IMR-90 (cell line): ENCODE measurements at regions not wholly inside any gene's neighbourhood (a gene's known extent, or its start where the extent isn't known, plus 50 kb on each side); places are given as distances from the start of the nearest gene placed in this dataset.

Experiments used
- ATAC-seq: fragments of 200-7000 bp; cut with Tn5 transposase; 2 replicates; pipeline ENCODE4 v1.9.1; 2020; ENCODE audit warnings: low read depth, mild to moderate bottlenecking, moderate library complexity
- BruUV-seq: library from RNA; stranded (reverse); fragments of 400-500 nt; replicated peaks from 2 replicates; lab custom pipeline; 2021; lab: Mats Ljungman, UMichigan
- CTCF ChIA-PET: fragments of 300-600 bp; formaldehyde crosslinking; extraction: SDS; loops from one replicate; lab custom pipeline; 2021; ENCODE audit warnings: antibody characterized with exemption; lab: Yijun Ruan, JAX
- POLR2A ChIA-PET: fragments of 300-600 bp; sonication (Branson Sonifier 250); formaldehyde crosslinking; loops from one replicate; lab custom pipeline; 2022; ENCODE audit warnings: antibody characterized with exemption; ENCODE audit not compliant: unreplicated experiment; lab: Charles Lee
- DNase-seq: peaks from one replicate; pipeline ENCODE4 v3.0.0; 2013
- H2AFZ ChIP-seq: replicated peaks from 2 replicates; pipeline ENCODE3; 2013; ENCODE audit warnings: low read length, mild to moderate bottlenecking; ENCODE audit not compliant: poor library complexity
- H2AK5ac ChIP-seq: 2 replicates; pipeline ENCODE4 v1.6.1; 2013; ENCODE audit warnings: low read depth, low read length, inconsistent platforms
- H2AK9ac ChIP-seq: replicated peaks from 2 replicates; pipeline ENCODE3; 2013; ENCODE audit warnings: mild to moderate bottlenecking, low read depth, low read length, moderate library complexity; ENCODE audit not compliant: poor library complexity
- H2BK120ac ChIP-seq: 2 replicates; pipeline ENCODE4 v1.6.1; 2013; ENCODE audit warnings: low read depth, low read length, inconsistent platforms
- H2BK15ac ChIP-seq: 3 replicates; pipeline ENCODE4 v1.6.1; 2013; ENCODE audit warnings: low read depth, low read length, inconsistent platforms
- H2BK20ac ChIP-seq: 2 replicates; pipeline ENCODE4 v1.6.1; 2013; ENCODE audit warnings: low read depth, mild to moderate bottlenecking, inconsistent platforms, low read length, moderate library complexity
- H2BK5ac ChIP-seq: 2 replicates; pipeline ENCODE4 v1.6.1; 2013; ENCODE audit warnings: mild to moderate bottlenecking, low read depth, low read length, inconsistent platforms; ENCODE audit not compliant: poor library complexity, severe bottlenecking
- H3K14ac ChIP-seq: replicated peaks from 2 replicates; pipeline ENCODE4 v1.6.1; 2013; ENCODE audit warnings: low read depth, low read length, inconsistent platforms
- H3K18ac ChIP-seq: 2 replicates; pipeline ENCODE4 v1.6.1; 2013; ENCODE audit warnings: low read depth, low read length, control low read depth
- H3K23ac ChIP-seq: 2 replicates; pipeline ENCODE4 v1.6.1; 2013; ENCODE audit warnings: low read depth, low read length, inconsistent platforms
- H3K27ac ChIP-seq: 2 replicates; pipeline ENCODE4 v1.5.1; 2013; ENCODE audit warnings: mild to moderate bottlenecking, control low read depth, low read length; ENCODE audit not compliant: insufficient read depth
- H3K27me3 ChIP-seq: 2 replicates; pipeline ENCODE4 v1.6.1; 2013; ENCODE audit warnings: low read length; ENCODE audit not compliant: control insufficient read depth, insufficient read depth
- H3K36me3 ChIP-seq: 2 replicates; pipeline ENCODE4 v1.6.1; 2013; ENCODE audit warnings: low read length, mixed read lengths; ENCODE audit not compliant: control insufficient read depth, insufficient read depth
- H3K4ac ChIP-seq: 2 replicates; pipeline ENCODE4 v1.6.1; 2013; ENCODE audit warnings: low read depth, low read length, inconsistent platforms
- H3K4me1 ChIP-seq: 2 replicates; pipeline ENCODE4 v1.6.1; 2013; ENCODE audit warnings: low read length, mixed read lengths; ENCODE audit not compliant: control insufficient read depth, insufficient read depth
- H3K4me2 ChIP-seq: 2 replicates; pipeline ENCODE4 v1.6.1; 2013; ENCODE audit warnings: low read depth, mild to moderate bottlenecking, control low read depth, low read length, moderate library complexity
- H3K4me3 ChIP-seq: 2 replicates; pipeline ENCODE4 v1.5.1; 2013; ENCODE audit warnings: low read depth, mild to moderate bottlenecking, control low read depth, low read length, moderate library complexity; ENCODE audit not compliant: insufficient read depth
- H3K56ac ChIP-seq: 2 replicates; pipeline ENCODE4 v1.6.1; 2013; ENCODE audit warnings: low read length, inconsistent platforms; ENCODE audit not compliant: insufficient read depth; ENCODE audit errors: extremely low read depth
- H3K79me1 ChIP-seq, 2 experiments: 2 replicates each; pipeline ENCODE4 v1.6.1; 2013; ENCODE audit warnings: low read length in 2 of 2, inconsistent platforms in 1 of 2, low read depth in 1 of 2
- H3K9ac ChIP-seq: 2 replicates; pipeline ENCODE4 v1.6.1; 2013; ENCODE audit warnings: low read depth, low read length, control low read depth
- H3K9me1 ChIP-seq: 2 replicates; pipeline ENCODE4 v1.6.1; 2013; ENCODE audit warnings: low read length, inconsistent platforms; ENCODE audit not compliant: insufficient read depth
- H3K9me3 ChIP-seq: 2 replicates; pipeline ENCODE4 v1.6.1; 2013; ENCODE audit warnings: low read length; ENCODE audit not compliant: control insufficient read depth, insufficient read depth
- H4K20me1 ChIP-seq: 2 replicates; pipeline ENCODE4 v1.6.1; 2013; ENCODE audit warnings: low read length, inconsistent platforms; ENCODE audit not compliant: insufficient read depth
- H4K5ac ChIP-seq: 2 replicates; pipeline ENCODE4 v1.6.1; 2013; ENCODE audit warnings: mild to moderate bottlenecking, low read depth, low read length, control low read depth
- H4K8ac ChIP-seq, 2 experiments: 2 replicates each; pipeline ENCODE4 v1.6.1; 2013; ENCODE audit warnings: low read depth in 2 of 2, low read length in 2 of 2, control low read depth in 1 of 2, inconsistent platforms in 1 of 2
- H4K91ac ChIP-seq: 2 replicates; pipeline ENCODE4 v1.6.1; 2013; ENCODE audit warnings: low read depth, low read length, inconsistent platforms; ENCODE audit not compliant: insufficient read depth
- CEBPB ChIP-seq: IDR thresholded peaks from 2 replicates; pipeline ENCODE4 v1.6.1; 2012; ENCODE audit warnings: low read depth, low read length, improper control_type of control experiment
- CHD1 ChIP-seq: IDR thresholded peaks from 2 replicates; pipeline ENCODE4 v1.6.1; 2012; ENCODE audit warnings: low read depth, low read length, improper control_type of control experiment
- FOS ChIP-seq: fragments of 150-350 bp; IDR thresholded peaks from 2 replicates; pipeline ENCODE4 v1.6.1; 2016; ENCODE audit warnings: low read depth, low read length
- MAFK ChIP-seq: IDR thresholded peaks from 2 replicates; pipeline ENCODE4 v1.6.1; 2012; ENCODE audit warnings: low read depth, low read length, improper control_type of control experiment
- MAZ ChIP-seq: IDR thresholded peaks from 2 replicates; pipeline ENCODE4 v1.6.1; 2012; ENCODE audit warnings: low read depth, mild to moderate bottlenecking, low read length, improper control_type of control experiment, moderate library complexity, borderline replicate concordance
- MXI1 ChIP-seq: IDR thresholded peaks from 2 replicates; pipeline ENCODE4 v1.6.1; 2012; ENCODE audit warnings: low read depth, mild to moderate bottlenecking, low read length, moderate library complexity, borderline replicate concordance
- NFE2L2 ChIP-seq: fragments of 150-350 bp; IDR thresholded peaks from 2 replicates; pipeline ENCODE4 v1.6.1; 2016; ENCODE audit warnings: low read depth, mild to moderate bottlenecking, low read length
- POLR2A ChIP-seq: IDR thresholded peaks from 2 replicates; pipeline ENCODE4 v1.6.1; 2012; ENCODE audit warnings: mild to moderate bottlenecking, low read depth, low read length
- RCOR1 ChIP-seq: IDR thresholded peaks from 2 replicates; pipeline ENCODE4 v1.6.1; 2012; ENCODE audit warnings: mild to moderate bottlenecking, low read length, improper control_type of control experiment; ENCODE audit not compliant: insufficient replicate concordance
- RFX5 ChIP-seq: IDR thresholded peaks from 2 replicates; pipeline ENCODE4 v1.8.0; 2012; ENCODE audit warnings: low read depth, mild to moderate bottlenecking, low read length, moderate library complexity
- WGBS, 2 experiments: methylation state at CpG; one replicate each; pipeline versions ENCODE4 v1.1.5 to v1.1.7; 2013; ENCODE audit warnings: missing lambda C conversion rate in 2 of 2; ENCODE audit not compliant: insufficient read length in 1 of 2; ENCODE audit errors: extremely low coverage in 2 of 2; 5-methylcytosine and 5-hydroxymethylcytosine counted together
- dilution Hi-C: fragments of 300-500 bp; cut with HindIII; formaldehyde crosslinking; loops from one replicate; pipeline ENCODE4 v1.14.3; 2018; ENCODE audit warnings: low sequenced_read_pairs; ENCODE audit not compliant: unreplicated experiment
- in situ Hi-C: fragments of 300-500 bp; cut with MboI; formaldehyde crosslinking; loops from 3 replicates; pipeline ENCODE4 v1.14.3; 2019; ENCODE audit warnings: low sequenced_read_pairs, inconsistent platforms, mixed read lengths
- intact Hi-C: fragments of 100-400 bp; cut with micrococcal nuclease; formaldehyde crosslinking; loops from 2 replicates; pipeline ENCODE4 v1.10.0; 2022
- TF ChIP-seq, protein P1 (sequence below): conservative IDR thresholded peaks from 2 replicates; pipeline ENCODE4 v1.5.1; 2012; ENCODE audit warnings: mild to moderate bottlenecking, low read depth, low read length, improper control_type of control experiment

DNA sequence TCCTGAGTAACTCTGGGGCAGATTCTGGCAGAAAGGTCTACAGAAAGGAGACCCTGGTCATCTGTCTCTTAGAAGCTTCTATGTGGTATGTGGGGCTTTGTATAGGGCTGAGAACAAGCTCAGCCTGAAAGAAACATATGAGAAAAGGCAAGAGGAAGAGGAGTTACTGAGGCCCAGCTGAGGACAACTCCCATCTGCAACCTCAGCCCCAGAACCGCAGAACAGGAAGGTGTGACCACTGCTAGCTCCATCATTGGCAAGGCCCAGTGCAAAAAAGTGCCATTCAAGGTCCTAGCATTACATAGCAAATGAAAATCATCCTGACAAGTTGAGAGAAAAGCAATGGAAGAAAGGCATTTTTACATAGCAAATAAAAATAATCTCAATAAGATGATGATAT is 503.8 kb downstream of the NPHP4 start:
- Histone ChIP-seq H3K4me1 (no peaks in the 10 kb centered on the region), H3K27me3 (no peaks in the 10 kb centered on the region), H3K9me1 (no peaks in the 10 kb centered on the region), H3K9me3 (peaks cover 40% of the 10 kb centered on the region), H3K23ac (no peak overlapping the region), H4K8ac (no peak overlapping the region), H3K56ac (no peak overlapping the region), H4K5ac (no peak overlapping the region), H3K4ac (no peak overlapping the region), H3K14ac (no peak overlapping the region), H2BK15ac (no peak overlapping the region), H4K91ac (no peak overlapping the region), H3K4me2 (no peak overlapping the region), H3K27ac (no peak overlapping the region), H2AK5ac (no peak overlapping the region), H2BK20ac (no peak overlapping the region), H2BK5ac (no peak overlapping the region), H3K9ac (no peak overlapping the region), H3K79me1 (no peaks in the 10 kb centered on the region), H4K20me1 (no peaks in the 10 kb centered on the region), H3K18ac (no peak overlapping the region), H2AK9ac (no peak overlapping the region), H2AFZ (no peak overlapping the region), H3K4me3 (no peak overlapping the region), H3K36me3 (no peaks in the 10 kb centered on the region), H2BK120ac (no peak overlapping the region)
- in situ Hi-C loops (no loop called here), intact Hi-C loops (no loop called here), dilution Hi-C loops (no loop called here)
- no CpG with 5 or more reads among the region's 1 CpG for WGBS, 2 experiments
- ATAC-seq (no peak), DNase-seq (no peak)
- POLR2A ChIA-PET, result no interaction called here
- TF ChIP-seq CEBPB, result no peak
- TF ChIP-seq CHD1, result no peak
- TF ChIP-seq, protein P1, sequence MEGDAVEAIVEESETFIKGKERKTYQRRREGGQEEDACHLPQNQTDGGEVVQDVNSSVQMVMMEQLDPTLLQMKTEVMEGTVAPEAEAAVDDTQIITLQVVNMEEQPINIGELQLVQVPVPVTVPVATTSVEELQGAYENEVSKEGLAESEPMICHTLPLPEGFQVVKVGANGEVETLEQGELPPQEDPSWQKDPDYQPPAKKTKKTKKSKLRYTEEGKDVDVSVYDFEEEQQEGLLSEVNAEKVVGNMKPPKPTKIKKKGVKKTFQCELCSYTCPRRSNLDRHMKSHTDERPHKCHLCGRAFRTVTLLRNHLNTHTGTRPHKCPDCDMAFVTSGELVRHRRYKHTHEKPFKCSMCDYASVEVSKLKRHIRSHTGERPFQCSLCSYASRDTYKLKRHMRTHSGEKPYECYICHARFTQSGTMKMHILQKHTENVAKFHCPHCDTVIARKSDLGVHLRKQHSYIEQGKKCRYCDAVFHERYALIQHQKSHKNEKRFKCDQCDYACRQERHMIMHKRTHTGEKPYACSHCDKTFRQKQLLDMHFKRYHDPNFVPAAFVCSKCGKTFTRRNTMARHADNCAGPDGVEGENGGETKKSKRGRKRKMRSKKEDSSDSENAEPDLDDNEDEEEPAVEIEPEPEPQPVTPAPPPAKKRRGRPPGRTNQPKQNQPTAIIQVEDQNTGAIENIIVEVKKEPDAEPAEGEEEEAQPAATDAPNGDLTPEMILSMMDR, result no peak
- no peak for TF ChIP-seq RFX5
- TF ChIP-seq RCOR1, result no peak
- no peak for TF ChIP-seq NFE2L2
- no peak for TF ChIP-seq POLR2A
- TF ChIP-seq FOS, result no peak
- no peak for TF ChIP-seq MAZ
- TF ChIP-seq MAFK, result no peak
- no peak for TF ChIP-seq MXI1
- CTCF ChIA-PET, result no interaction called here
- BruUV-seq, result no TSS peak
